ENCODE measurements at regions not wholly inside any gene's neighbourhood (a gene's known extent, or its start where the extent isn't known, plus 50 kb on each side); places are given as distances from the start of the nearest gene placed in this dataset.

- Histone ChIP-seq H3K9ac (ENCODE audit: low read length in 2 of 2) (no peak overlapping the region), H3K4me3 (ENCODE audit: low read length in 2 of 2) (no peak overlapping the region), H3K27ac (ENCODE audit: low read length) (no peak overlapping the region), H3K27me3 (ENCODE audit: control insufficient read depth in 1 of 2, insufficient read depth in 2 of 2, low read length in 2 of 2) (no peaks in the 10 kb centered on the region), H3K36me3 (ENCODE audit: control insufficient read depth in 2 of 2, insufficient read depth in 2 of 2, low read length in 2 of 2) (no peaks in the 10 kb centered on the region), H3K4me1 (ENCODE audit: control insufficient read depth, insufficient read depth, low read length) (no peaks in the 10 kb centered on the region), H3K9me3 (ENCODE audit: control insufficient read depth in 2 of 2, low read length in 2 of 2) (no peaks in the 10 kb centered on the region)
These were observed 1097.2 kb downstream of the BCL11A start for GRCh38 chr2:59456285-59456684.

DNA sequence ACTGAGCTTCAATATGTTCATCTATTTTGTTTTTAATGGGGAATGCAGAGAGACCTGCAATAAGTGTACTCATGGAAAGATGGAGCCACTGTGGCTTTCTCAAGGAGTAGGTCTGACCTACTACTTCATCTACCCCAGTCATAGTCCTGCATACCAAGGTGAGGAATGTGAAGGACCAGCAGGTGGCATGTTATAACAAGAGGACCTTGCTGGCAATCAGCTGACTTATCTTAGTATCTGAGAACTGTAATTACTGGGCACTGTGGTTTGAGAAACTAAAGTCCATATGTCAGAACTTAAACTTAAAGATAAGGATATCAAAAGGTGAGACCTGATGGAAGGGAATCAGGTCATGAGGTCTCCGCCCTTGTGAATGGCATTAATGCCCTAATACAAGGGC is 1104.2 kb downstream of the BCL11A start:
- H3K27me3 ChIP-seq (ENCODE audit: control insufficient read depth in 1 of 2, insufficient read depth in 2 of 2, low read length in 2 of 2): no peaks in the 10 kb centered on the region
- H3K4me1 ChIP-seq (ENCODE audit: control insufficient read depth, insufficient read depth, low read length): no peaks in the 10 kb centered on the region
- no peak overlapping the region for H3K27ac ChIP-seq (ENCODE audit: low read length)
- H3K36me3 ChIP-seq (ENCODE audit: control insufficient read depth in 2 of 2, insufficient read depth in 2 of 2, low read length in 2 of 2): no peaks in the 10 kb centered on the region
- no peak overlapping the region for H3K9ac ChIP-seq (ENCODE audit: low read length in 2 of 2)
- H3K4me3 ChIP-seq (ENCODE audit: low read length in 2 of 2): no peak overlapping the region
- H3K9me3 ChIP-seq (ENCODE audit: control insufficient read depth in 2 of 2, low read length in 2 of 2): no peaks in the 10 kb centered on the region

- Histone ChIP-seq H3K36me3 (ENCODE audit: control insufficient read depth in 2 of 2, insufficient read depth in 2 of 2, low read length in 2 of 2) (no peaks in the 10 kb centered on the region), H3K4me3 (ENCODE audit: low read length in 2 of 2) (no peak overlapping the region), H3K27ac (ENCODE audit: low read length) (no peak overlapping the region), H3K9ac (ENCODE audit: low read length in 2 of 2) (no peak overlapping the region), H3K27me3 (ENCODE audit: control insufficient read depth in 1 of 2, insufficient read depth in 2 of 2, low read length in 2 of 2) (no peaks in the 10 kb centered on the region), H3K9me3 (ENCODE audit: control insufficient read depth in 2 of 2, low read length in 2 of 2) (no peaks in the 10 kb centered on the region), H3K4me1 (ENCODE audit: control insufficient read depth, insufficient read depth, low read length) (no peaks in the 10 kb centered on the region)
These were observed 1113.0 kb downstream of the BCL11A start for GRCh38 chr2:59440491-59440890.

DNA sequence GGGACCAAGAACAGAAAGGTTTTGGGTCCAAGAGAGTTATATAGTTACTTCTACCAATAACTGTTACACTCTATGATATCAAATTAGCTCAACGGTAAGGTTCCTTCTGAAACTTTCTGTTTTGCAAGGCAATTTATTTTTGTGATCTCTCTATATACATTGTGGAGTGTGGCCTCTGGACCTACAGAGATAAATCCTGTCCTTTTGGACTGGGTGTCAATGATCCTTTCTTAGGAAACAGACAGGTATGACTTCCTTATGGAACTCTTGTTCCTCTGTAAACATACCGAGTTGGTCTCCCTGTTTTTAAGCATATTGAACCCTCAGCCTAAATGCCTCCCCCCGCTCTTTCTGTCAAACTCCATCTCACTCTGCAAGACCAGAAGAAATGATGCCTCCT is 1117.8 kb downstream of the BCL11A start:
- H3K36me3 ChIP-seq (ENCODE audit: control insufficient read depth in 2 of 2, insufficient read depth in 2 of 2, low read length in 2 of 2): no peaks in the 10 kb centered on the region
- H3K27me3 ChIP-seq (ENCODE audit: control insufficient read depth in 1 of 2, insufficient read depth in 2 of 2, low read length in 2 of 2): no peaks in the 10 kb centered on the region
- no peak overlapping the region for H3K9ac ChIP-seq (ENCODE audit: low read length in 2 of 2)
- no peaks in the 10 kb centered on the region for H3K4me1 ChIP-seq (ENCODE audit: control insufficient read depth, insufficient read depth, low read length)
- H3K4me3 ChIP-seq (ENCODE audit: low read length in 2 of 2): no peak overlapping the region
- peaks cover 0 to 2% of the 10 kb centered on the region in 2 donors for H3K9me3 ChIP-seq (ENCODE audit: control insufficient read depth in 2 of 2, low read length in 2 of 2)
- H3K27ac ChIP-seq (ENCODE audit: low read length): no peak overlapping the region

DNA sequence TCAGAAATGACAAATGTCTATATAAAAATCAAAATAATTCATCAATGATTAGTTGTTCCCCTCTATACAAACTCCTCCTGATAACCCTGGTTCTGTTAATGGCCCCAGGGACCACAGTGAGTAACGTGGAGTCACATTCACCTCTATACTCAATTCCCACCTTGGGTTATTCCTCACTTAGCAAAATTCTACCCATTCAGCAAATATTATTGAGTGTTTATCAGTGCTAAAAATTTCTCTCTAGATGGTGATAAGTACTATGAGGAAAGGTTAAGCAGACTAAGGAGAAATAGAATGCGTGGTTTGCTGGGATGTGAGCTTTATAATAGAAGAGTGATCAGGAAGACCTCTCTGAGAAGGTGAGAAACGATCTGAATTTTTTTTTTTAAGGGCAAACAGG is 1124.5 kb downstream of the BCL11A start:
- H3K27ac ChIP-seq (ENCODE audit: low read length): no peak overlapping the region
- no peaks in the 10 kb centered on the region for H3K36me3 ChIP-seq (ENCODE audit: control insufficient read depth in 2 of 2, insufficient read depth in 2 of 2, low read length in 2 of 2)
- H3K27me3 ChIP-seq (ENCODE audit: control insufficient read depth in 1 of 2, insufficient read depth in 2 of 2, low read length in 2 of 2): no peaks in the 10 kb centered on the region
- H3K9ac ChIP-seq (ENCODE audit: low read length in 2 of 2): no peak overlapping the region
- no peaks in the 10 kb centered on the region for H3K4me1 ChIP-seq (ENCODE audit: control insufficient read depth, insufficient read depth, low read length)
- H3K4me3 ChIP-seq (ENCODE audit: low read length in 2 of 2): no peak overlapping the region
- peaks cover 0 to 5% of the 10 kb centered on the region in 2 donors for H3K9me3 ChIP-seq (ENCODE audit: control insufficient read depth in 2 of 2, low read length in 2 of 2)

DNA sequence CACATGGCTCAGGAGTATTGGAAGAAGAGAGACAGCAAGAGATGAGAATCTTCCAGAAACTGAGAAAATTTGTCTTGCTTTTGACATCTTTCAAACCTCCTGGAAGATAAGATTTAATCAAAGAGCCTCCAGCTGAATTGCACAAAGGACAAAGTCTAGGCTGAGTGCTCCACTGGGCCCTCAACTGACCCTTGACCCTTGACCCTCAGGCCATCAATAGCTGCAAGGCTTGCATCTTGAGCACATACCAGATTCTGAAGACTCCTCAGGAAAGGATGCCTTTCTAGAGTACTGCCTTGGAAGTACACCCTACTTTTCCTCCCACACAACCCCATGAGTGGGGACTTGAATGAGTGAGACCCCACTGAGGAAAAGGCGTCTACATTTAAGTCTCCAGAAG is 1125.5 kb downstream of the BCL11A start:
- no peaks in the 10 kb centered on the region for H3K36me3 ChIP-seq (ENCODE audit: control insufficient read depth in 2 of 2, insufficient read depth in 2 of 2, low read length in 2 of 2)
- no peak overlapping the region for H3K9ac ChIP-seq (ENCODE audit: low read length in 2 of 2)
- no peaks in the 10 kb centered on the region for H3K4me1 ChIP-seq (ENCODE audit: control insufficient read depth, insufficient read depth, low read length)
- H3K27ac ChIP-seq (ENCODE audit: low read length): no peak overlapping the region
- H3K9me3 ChIP-seq (ENCODE audit: control insufficient read depth in 2 of 2, low read length in 2 of 2): peaks cover 0 to 5% of the 10 kb centered on the region in 2 donors
- H3K27me3 ChIP-seq (ENCODE audit: control insufficient read depth in 1 of 2, insufficient read depth in 2 of 2, low read length in 2 of 2): no peaks in the 10 kb centered on the region
- H3K4me3 ChIP-seq (ENCODE audit: low read length in 2 of 2): no peak overlapping the region

DNA sequence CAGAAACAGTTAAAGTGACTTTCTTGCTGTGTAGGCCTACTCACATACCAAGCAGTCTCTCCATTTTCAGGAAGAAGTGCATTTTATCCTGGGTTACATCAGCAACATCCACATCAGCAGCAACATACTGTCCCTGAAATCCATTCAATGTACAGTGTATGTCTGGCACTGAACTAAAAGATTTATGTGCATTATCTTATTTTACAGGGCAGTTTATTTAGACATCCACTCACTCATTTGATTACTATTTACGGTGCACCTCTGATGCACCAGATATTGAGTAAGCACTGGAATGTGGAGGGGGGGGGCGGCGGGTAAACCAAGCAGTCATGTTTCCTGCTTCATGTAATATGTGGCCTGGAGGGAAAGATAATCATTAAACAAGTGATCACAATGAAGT is 1128.2 kb downstream of the BCL11A start:
- peaks cover 0 to 3% of the 10 kb centered on the region in 2 donors for H3K9me3 ChIP-seq (ENCODE audit: control insufficient read depth in 2 of 2, low read length in 2 of 2)
- H3K27me3 ChIP-seq (ENCODE audit: control insufficient read depth in 1 of 2, insufficient read depth in 2 of 2, low read length in 2 of 2): no peaks in the 10 kb centered on the region

DNA sequence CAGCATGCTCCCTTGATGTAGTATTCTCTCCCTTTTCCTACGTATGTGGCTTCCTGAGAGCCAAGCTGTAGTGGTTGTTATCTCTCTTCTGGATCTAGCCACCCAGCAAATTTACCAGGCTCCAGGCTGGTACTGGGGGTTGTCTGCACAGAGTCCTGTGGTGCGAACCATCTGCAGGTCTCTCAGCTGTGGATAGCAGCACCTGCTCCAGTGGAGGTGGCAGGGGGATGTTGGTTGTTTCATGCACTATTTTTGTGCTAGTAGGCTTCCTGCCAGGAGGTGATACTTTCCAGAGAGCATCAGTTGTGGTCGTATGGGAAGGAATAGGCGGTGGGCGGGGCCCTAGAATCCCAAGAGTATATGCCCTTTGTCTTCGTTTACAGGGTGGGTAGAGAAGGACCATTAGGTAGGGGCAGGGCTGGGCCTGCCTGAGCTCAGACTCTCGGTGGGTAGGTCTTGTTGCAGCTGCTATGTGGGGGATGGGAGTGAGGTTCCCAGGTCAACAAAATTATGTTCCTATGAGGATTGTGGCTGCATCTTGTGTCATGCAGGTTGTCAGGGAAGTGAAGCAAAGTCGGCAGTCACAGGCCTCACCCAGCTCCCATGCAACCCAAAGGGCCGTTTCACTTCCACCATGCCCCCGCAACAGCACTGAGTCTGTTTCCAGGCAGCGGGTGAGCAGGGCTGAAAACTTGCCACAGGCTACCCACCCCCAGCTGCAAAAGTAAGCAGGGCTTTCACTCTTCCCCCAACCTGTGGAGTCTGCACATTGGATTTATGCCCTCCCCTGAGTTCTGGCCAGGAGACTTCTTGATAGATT is 1139.5 kb downstream of the BCL11A start:
- Histone ChIP-seq H3K9me3 (ENCODE audit: control insufficient read depth in 2 of 2, low read length in 2 of 2) (peaks cover 0 to 3% of the 10 kb centered on the region in 2 donors), H3K4me3 (ENCODE audit: low read length in 2 of 2) (no peak overlapping the region), H3K4me1 (ENCODE audit: control insufficient read depth, insufficient read depth, low read length) (no peaks in the 10 kb centered on the region), H3K27ac (ENCODE audit: low read length) (no peak overlapping the region), H3K9ac (ENCODE audit: low read length in 2 of 2) (no peak overlapping the region), H3K27me3 (ENCODE audit: control insufficient read depth in 1 of 2, insufficient read depth in 2 of 2, low read length in 2 of 2) (no peaks in the 10 kb centered on the region), H3K36me3 (ENCODE audit: control insufficient read depth in 2 of 2, insufficient read depth in 2 of 2, low read length in 2 of 2) (no peaks in the 10 kb centered on the region)

More for the DNA sequence above, 1128.2 kb downstream of the BCL11A start:
- Histone ChIP-seq H3K36me3 (ENCODE audit: control insufficient read depth in 2 of 2, insufficient read depth in 2 of 2, low read length in 2 of 2) (no peaks in the 10 kb centered on the region), H3K27ac (ENCODE audit: low read length) (no peak overlapping the region), H3K4me1 (ENCODE audit: control insufficient read depth, insufficient read depth, low read length) (no peaks in the 10 kb centered on the region), H3K9ac (ENCODE audit: low read length in 2 of 2) (no peak overlapping the region), H3K4me3 (ENCODE audit: low read length in 2 of 2) (no peak overlapping the region)

DNA sequence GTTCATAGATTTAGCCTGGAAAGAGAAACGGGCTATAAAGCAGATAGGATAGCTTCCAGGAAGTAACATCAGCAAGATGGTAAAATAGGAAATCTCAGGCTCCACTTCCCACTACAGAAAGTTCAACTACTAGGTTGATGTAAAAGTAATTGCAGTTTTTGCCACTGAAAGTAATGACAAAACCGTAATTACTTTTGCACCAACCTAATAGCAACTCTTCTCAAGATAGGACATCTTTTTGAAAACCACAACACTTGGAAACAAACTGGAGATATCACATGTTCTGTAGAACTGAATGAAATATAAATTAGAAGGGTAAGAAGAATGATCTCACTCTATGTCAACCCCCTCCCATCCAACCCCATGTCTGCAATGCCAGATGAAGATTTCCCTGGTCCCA is 1154.3 kb downstream of the BCL11A start:
- H3K4me1 ChIP-seq (ENCODE audit: control insufficient read depth, insufficient read depth, low read length): no peaks in the 10 kb centered on the region
- H3K27ac ChIP-seq (ENCODE audit: low read length): no peak overlapping the region
- H3K36me3 ChIP-seq (ENCODE audit: control insufficient read depth in 2 of 2, insufficient read depth in 2 of 2, low read length in 2 of 2): no peaks in the 10 kb centered on the region
- no peak overlapping the region for H3K9ac ChIP-seq (ENCODE audit: low read length in 2 of 2)
- no peak overlapping the region for H3K4me3 ChIP-seq (ENCODE audit: low read length in 2 of 2)
- no peaks in the 10 kb centered on the region for H3K27me3 ChIP-seq (ENCODE audit: control insufficient read depth in 1 of 2, insufficient read depth in 2 of 2, low read length in 2 of 2)
- no peaks in the 10 kb centered on the region for H3K9me3 ChIP-seq (ENCODE audit: control insufficient read depth in 2 of 2, low read length in 2 of 2)

GRCh38 chr2:59398081-59398480 is 1155.4 kb downstream of the BCL11A start:
- no peaks in the 10 kb centered on the region for H3K9me3 ChIP-seq (ENCODE audit: control insufficient read depth in 2 of 2, low read length in 2 of 2)
- H3K4me3 ChIP-seq (ENCODE audit: low read length in 2 of 2): no peak overlapping the region
- no peak overlapping the region for H3K27ac ChIP-seq (ENCODE audit: low read length)
- H3K36me3 ChIP-seq (ENCODE audit: control insufficient read depth in 2 of 2, insufficient read depth in 2 of 2, low read length in 2 of 2): no peaks in the 10 kb centered on the region
- no peaks in the 10 kb centered on the region for H3K4me1 ChIP-seq (ENCODE audit: control insufficient read depth, insufficient read depth, low read length)
- no peak overlapping the region for H3K9ac ChIP-seq (ENCODE audit: low read length in 2 of 2)
- no peaks in the 10 kb centered on the region for H3K27me3 ChIP-seq (ENCODE audit: control insufficient read depth in 1 of 2, insufficient read depth in 2 of 2, low read length in 2 of 2)

DNA sequence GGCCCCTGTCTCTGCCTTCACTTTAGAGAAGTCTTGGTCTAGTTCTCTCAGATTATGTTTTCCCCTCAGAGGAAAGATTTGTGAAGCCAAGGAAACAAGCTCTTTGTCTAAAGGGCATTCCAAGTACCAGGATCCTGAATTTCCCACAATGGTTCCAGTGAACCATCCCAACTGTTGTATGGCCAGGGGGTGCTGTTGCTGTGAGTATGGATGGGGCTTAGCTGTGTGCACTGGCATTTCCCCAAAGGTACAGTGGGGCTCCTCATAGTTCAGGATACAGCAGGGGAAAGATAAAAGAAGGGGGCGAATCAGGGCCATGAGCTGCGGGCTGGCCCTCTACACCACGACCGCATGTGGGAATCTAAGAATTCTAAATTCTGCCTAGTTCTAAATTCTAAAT is 1154.0 kb upstream of the FANCL start:
- Histone ChIP-seq H3K4me1 (ENCODE audit: control insufficient read depth, insufficient read depth, low read length) (no peaks in the 10 kb centered on the region), H3K36me3 (ENCODE audit: control insufficient read depth in 2 of 2, insufficient read depth in 2 of 2, low read length in 2 of 2) (no peaks in the 10 kb centered on the region), H3K27ac (ENCODE audit: low read length) (no peak overlapping the region), H3K9me3 (ENCODE audit: control insufficient read depth in 2 of 2, low read length in 2 of 2) (no peaks in the 10 kb centered on the region), H3K27me3 (ENCODE audit: control insufficient read depth in 1 of 2, insufficient read depth in 2 of 2, low read length in 2 of 2) (no peaks in the 10 kb centered on the region), H3K4me3 (ENCODE audit: low read length in 2 of 2) (no peak overlapping the region), H3K9ac (ENCODE audit: low read length in 2 of 2) (no peak overlapping the region)
